GM21447 (cell line): ENCODE measurements at regions not wholly inside any gene's neighbourhood (a gene's known extent, or its start where the extent isn't known, plus 50 kb on each side); places are given as distances from the start of the nearest gene placed in this dataset.

ENCODE experiments used
- ATAC-seq: cut with Tn5 transposase; IDR thresholded peaks from one replicate; pipeline ENCODE4 v1.9.1; 2021; ENCODE audit not compliant: unreplicated experiment

- ATAC-seq = no peak
Observed at GRCh38 chr2:221215487-221215886, 356.6 kb downstream of the EPHA4 start.

- no peak for ATAC-seq
Observed at GRCh38 chr2:221216636-221217035, 355.5 kb downstream of the EPHA4 start.

- ATAC-seq = no peak
Observed at GRCh38 chr2:221225752-221226151, 346.4 kb downstream of the EPHA4 start.

- no peak for ATAC-seq
Observed at GRCh38 chr2:221228214-221228769, 343.8 kb downstream of the EPHA4 start.

DNA sequence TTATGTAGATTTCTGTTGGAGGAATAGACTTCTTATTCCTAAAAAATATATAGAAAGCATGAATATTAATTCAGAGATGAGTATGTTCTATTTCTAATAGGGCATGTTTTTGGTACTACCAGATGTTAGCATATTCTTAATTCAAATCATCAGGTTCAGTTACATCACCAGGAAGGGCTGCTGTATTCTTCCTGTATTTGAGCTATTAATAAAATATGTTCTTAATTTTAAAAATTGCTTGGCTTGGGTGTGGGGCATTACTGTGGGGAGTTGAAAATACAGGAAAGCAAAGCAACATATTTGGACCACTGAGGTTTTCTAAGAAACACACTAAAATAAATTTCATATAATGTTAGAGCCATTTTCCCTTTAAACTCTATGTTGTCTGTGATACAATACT lies 343.0 kb downstream of the EPHA4 start:
- ATAC-seq = no peak

- no peak for ATAC-seq
Observed at GRCh38 chr2:221231511-221231910, 340.6 kb downstream of the EPHA4 start.

GRCh38 chr2:221235941-221236340 lies 336.2 kb downstream of the EPHA4 start:
- no peak for ATAC-seq

DNA sequence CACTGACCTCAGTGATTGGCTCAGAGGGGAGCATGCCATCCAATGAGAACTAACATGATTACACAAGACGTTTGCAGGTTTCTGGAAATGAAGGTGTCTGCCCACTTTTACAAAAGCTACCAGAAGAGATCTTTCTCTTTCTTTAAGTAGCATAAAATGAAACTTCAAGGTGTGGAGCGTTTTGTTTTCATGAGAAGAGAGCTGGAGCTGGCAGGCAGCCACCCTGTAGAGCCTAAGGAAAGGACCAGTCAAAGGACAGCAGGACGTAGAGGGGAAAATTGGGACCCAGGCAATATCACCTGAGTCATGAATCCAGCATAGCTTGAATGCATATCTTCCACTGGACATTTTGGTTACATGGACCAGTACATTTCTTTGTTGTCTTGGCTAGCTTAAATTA lies 331.0 kb downstream of the EPHA4 start:
- no peak for ATAC-seq

DNA sequence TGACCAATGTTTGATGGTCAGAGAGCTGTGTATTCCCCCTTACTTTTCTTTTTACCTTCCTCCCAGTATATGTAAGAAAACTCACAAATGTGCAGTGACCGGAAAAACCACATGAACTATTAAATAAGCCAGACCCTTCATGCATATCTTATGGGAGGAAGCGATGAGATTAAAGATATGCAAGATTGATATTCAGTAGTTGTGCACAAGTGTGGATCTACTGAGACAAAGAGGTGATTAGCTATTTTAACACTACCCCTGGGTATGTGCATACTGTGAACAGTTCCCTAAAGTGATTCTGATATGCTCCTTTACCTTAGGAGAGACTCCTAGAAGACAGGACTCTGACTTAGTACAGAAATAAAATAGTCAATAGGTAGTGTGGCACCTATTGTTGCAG lies 328.3 kb downstream of the EPHA4 start:
- ATAC-seq = no peak

DNA sequence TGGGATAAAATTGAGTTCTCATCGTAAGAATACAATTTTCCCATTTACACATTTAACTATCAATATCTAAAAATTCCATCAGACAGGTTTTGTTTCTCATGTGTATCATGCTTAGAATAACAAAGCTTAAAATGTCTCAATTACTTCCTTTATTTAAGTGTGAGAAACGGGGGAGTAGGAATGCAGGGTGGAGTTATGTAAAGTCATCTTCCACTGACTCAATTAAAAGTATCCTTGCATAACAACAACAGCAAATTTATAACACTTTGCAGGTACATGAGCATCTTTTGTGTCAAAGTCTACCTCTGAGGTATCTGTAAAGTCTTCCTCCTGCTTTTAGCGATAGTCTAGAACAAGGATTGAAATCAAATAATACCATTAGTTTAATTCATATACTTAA lies 327.1 kb downstream of the EPHA4 start:
- ATAC-seq = no peak

DNA sequence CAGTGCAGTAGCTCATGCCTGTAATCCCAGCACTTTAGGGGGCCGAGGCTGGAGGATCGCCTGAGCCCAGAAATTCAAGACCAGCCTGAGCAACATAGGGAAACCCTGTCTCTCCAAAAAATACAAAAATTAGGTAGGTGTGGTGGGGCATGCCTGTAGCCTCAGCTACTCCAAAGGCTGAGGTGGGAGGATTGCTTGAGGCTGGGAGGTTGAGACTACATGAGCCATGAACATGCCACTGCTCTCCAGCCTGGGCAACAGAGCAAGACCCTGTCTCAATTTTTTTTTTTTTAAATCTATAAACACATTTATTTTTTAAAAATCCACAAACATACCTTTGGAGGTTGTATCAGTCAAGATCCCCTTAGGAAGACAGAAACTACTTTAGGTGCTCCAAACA lies 326.3 kb downstream of the EPHA4 start:
- ATAC-seq = no peak

DNA sequence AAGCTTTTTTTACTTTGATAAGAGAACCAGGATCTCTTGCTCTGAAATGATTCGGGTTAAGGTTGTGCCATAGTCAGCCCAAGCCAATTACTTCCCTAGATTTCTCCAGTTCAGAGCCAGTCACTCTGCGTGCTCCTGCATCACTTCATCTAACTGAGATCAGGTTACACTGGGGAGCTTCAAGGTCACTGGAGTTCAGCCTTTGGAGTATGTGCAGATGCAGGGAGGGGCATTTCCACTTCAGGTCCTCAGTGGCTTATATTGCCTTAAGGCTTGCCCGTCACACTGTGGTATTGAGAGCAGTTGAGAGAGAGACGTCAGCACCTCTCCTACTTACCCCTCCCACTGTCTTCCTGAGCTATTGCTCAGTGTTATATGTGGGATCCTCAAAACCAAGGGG lies 317.8 kb downstream of the EPHA4 start:
- ATAC-seq = no peak

GRCh38 chr2:221255862-221256261 lies 316.2 kb downstream of the EPHA4 start:
- ATAC-seq = no peak

- ATAC-seq = no peak
Observed at GRCh38 chr2:221258464-221258863, 313.6 kb downstream of the EPHA4 start.

DNA sequence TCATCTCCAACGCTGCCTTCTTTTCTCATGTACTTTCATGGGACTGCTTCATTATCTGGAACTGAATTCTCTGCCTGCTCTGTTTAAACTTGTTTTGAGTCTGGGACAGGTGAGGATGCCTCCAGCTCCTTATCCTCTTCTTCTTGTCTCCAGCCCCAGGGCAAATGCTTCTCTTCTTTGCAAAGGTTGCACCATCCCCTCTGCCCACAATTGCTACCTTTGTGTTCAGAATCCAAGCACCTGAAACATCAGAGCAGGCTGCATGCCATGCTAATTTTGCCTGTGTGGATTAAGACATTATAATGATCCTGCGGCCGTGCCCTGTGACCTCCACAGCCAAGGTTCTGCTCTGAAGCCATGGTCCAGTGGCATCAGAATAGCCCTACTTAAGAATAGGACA lies 309.5 kb downstream of the EPHA4 start:
- no peak for ATAC-seq

DNA sequence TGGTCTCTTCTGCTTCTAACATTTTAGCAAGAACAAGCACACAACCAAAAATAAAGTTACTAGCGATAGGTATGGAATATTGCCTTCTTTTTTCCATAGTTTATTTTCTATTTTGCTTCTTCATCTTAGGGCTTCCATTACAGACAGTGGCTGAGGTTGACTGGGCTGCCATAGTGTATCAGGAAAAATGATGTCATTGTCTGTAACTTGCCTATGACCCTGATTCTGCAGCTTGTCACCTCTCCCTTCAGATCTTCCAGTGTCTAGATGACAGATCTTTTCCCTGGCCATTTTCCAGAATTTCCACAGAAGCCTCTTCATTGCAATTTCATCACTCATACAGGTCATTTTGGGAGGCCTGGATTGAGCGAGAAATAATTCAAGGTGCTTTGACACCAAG lies 308.5 kb downstream of the EPHA4 start:
- no peak for ATAC-seq

- no peak for ATAC-seq
Observed at GRCh38 chr2:221264318-221264717, 307.8 kb downstream of the EPHA4 start.

DNA sequence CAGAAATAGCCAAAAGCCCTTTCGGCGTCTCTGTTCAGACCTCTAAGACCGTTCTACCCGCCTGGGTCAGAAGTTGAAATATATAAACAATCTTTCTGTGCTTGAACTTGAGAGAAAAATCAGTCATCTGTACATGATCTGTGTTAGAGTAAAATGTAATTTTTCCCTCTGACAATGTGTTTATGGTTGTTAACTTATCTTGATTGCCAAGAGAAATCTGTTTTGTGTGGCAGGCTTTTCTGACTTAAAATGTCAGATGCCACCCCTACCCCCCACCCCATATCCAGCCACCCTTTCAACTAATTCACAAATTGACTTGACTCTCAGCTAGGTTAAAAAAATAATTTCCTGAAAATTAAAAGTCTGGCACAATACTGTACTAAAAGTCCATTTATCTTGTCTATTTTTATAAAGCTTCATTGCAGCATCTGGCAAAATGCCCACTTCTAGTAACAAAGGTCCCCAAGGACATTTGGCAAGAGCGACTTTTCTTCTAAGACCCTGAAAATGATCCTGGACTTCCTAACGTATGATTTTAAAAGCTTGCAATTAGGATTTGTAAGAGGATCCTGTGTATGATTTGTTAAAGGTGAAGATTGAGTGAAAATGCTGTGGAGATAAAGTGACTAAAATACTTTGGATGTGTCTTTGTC lies 304.2 kb downstream of the EPHA4 start:
- no peak for ATAC-seq

DNA sequence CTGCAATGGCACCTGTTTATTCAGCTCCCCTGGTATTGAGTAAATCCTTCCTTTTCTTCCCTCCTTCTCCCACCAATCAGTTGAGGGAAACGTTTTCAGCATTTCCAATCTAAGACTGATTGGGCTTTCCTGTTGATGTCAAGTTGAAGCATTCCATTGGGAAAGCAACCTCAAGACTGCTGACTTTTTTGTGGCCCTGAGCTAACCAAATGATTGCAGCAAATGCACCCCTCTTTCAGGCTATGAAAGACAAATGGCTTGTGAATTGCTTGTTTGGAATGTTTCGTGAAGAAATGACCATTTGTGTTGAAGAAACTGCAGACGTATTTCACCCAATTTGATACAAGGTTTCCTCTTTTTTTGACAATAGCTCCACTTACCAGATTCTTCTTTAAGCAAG lies 303.5 kb downstream of the EPHA4 start:
- no peak for ATAC-seq

DNA sequence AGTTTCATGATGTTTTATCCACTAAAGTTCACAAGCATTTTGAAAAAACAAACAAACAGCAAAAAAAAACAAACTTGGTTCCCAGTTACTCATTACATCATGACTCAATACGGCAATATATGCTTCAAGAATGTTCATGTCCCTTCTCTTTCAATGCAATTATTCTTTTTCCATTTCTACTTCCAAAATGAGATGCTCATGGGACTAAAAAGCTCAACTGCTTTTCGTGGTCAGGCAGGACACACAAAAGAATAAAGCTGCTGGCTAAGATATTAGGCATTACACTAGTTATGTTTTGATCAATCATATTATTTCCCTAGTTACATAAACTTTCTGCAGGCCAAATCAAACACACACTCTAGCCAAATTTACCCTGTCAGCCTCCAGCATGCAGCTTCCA lies 301.3 kb downstream of the EPHA4 start:
- ATAC-seq = no peak

DNA sequence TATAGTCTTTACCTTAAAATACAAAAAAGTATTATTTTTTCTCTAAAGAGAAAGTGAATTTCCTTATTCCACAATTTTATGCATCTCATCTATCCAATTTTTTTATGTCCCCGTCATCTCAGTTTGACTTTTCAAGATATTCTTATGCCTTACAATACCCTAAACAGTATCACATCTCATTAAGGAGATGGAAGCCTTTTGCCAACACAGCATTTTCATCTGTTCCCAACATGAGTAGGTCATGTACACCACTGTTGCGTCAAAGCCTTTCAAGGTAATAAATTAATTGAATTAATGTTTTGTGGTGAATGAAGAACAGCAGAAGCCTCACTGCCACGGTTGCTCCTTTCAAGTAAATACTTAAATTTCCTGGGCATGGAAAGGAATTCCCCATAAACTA lies 299.4 kb downstream of the EPHA4 start:
- ATAC-seq = no peak

DNA sequence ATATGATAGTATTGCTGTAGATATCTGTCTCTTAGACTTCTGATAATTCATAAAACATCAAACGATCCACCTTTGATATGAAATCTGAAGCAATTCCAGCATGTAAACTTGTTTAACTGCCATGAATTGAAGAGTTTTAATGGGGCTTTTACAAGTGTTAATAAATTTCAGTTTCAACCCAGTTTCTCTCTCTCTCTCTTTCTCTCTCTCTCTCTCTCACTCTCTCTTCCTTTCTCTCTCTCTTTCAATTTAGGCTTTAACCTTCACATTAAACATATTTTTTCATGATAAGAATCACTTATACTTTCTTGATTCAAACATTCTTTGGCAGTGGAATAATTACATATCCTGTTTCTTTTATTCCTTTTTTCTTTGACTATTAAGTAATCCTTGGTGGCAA lies 296.1 kb downstream of the EPHA4 start:
- ATAC-seq = no peak

GRCh38 chr2:221276601-221277000 lies 295.5 kb downstream of the EPHA4 start:
- ATAC-seq = no peak
